ENCODE measurements at regions not wholly inside any gene's neighbourhood (a gene's known extent, or its start where the extent isn't known, plus 50 kb on each side); places are given as distances from the start of the nearest gene placed in this dataset.

- no peak for DNase-seq
These were observed 2641.8 kb upstream of the PCDH20 start for GRCh38 chr13:64057372-64058020.

- DNase-seq, result no peak
These were observed 2638.7 kb upstream of the PCDH20 start for GRCh38 chr13:64054321-64054720.

GRCh38 chr13:64052521-64052920 is 2636.9 kb upstream of the PCDH20 start:
- DNase-seq, result no peak

GRCh38 chr13:64051278-64051677 is 2635.6 kb upstream of the PCDH20 start:
- no peak for DNase-seq

- DNase-seq, result peak; percentile 83
These were observed 2625.6 kb upstream of the PCDH20 start for GRCh38 chr13:64041296-64041695.

- DNase-seq, result no peak
These were observed 2618.3 kb upstream of the PCDH20 start for GRCh38 chr13:64033921-64034320.

GRCh38 chr13:64029343-64030093 is 2613.9 kb upstream of the PCDH20 start:
- no peak for DNase-seq

GRCh38 chr13:64028551-64028950 is 2612.9 kb upstream of the PCDH20 start:
- no peak for DNase-seq

GRCh38 chr13:64020126-64020525 is 2604.5 kb upstream of the PCDH20 start:
- peak; percentile 21 for DNase-seq

GRCh38 chr13:64007339-64007738 is 2591.7 kb upstream of the PCDH20 start:
- no peak for DNase-seq

- no peak for DNase-seq
These were observed 2584.7 kb upstream of the PCDH20 start for GRCh38 chr13:64000321-64000720.

- peak; percentile 4 for DNase-seq
These were observed 2584.1 kb upstream of the PCDH20 start for GRCh38 chr13:63999614-64000305.

GRCh38 chr13:63983366-63983765 is 2567.7 kb upstream of the PCDH20 start:
- no peak for DNase-seq

GRCh38 chr13:63979951-63980350 is 2564.3 kb upstream of the PCDH20 start:
- no peak for DNase-seq

- DNase-seq, result no peak
These were observed 2556.7 kb upstream of the PCDH20 start for GRCh38 chr13:63972328-63972727.

- DNase-seq, result no peak
These were observed 2539.0 kb upstream of the PCDH20 start for GRCh38 chr13:63954683-63955082.

GRCh38 chr13:63948045-63948444 is 2532.4 kb upstream of the PCDH20 start:
- DNase-seq, result no peak

- no peak for DNase-seq
These were observed 2529.3 kb upstream of the PCDH20 start for GRCh38 chr13:63944911-63945310.

GRCh38 chr13:63942372-63942771 is 2526.7 kb upstream of the PCDH20 start:
- no peak for DNase-seq

- DNase-seq, result no peak
These were observed 2523.2 kb upstream of the PCDH20 start for GRCh38 chr13:63938851-63939250.

- DNase-seq, result peak; percentile 42
These were observed 2494.9 kb upstream of the PCDH20 start for GRCh38 chr13:63910511-63910910.

GRCh38 chr13:63909726-63910375 is 2494.2 kb upstream of the PCDH20 start:
- DNase-seq, result peak; percentile 4

GRCh38 chr13:63902141-63902540 is 2486.5 kb upstream of the PCDH20 start:
- no peak for DNase-seq

Measured in tongue (tissue), 1 donor.